Astrocyte of the cerebellum (primary cell): ENCODE measurements at regions not wholly inside any gene's neighbourhood (a gene's known extent, or its start where the extent isn't known, plus 50 kb on each side); places are given as distances from the start of the nearest gene placed in this dataset.

Source experiments
- DNase-seq: peaks from one replicate; pipeline ENCODE4 v3.0.0-alpha.2; 2011; ENCODE audit warnings: low read depth
- H3K4me3 ChIP-seq: 2 replicates; pipeline ENCODE4 v1.5.1; 2011; ENCODE audit warnings: mild to moderate bottlenecking, low read depth, low read length, moderate library complexity
- CTCF ChIP-seq: IDR thresholded peaks from 2 replicates; pipeline ENCODE4 v1.5.1; 2012; ENCODE audit warnings: low read length, low read depth, moderate library complexity, mild to moderate bottlenecking; ENCODE audit errors: missing control alignments
- in situ Hi-C: cut with HindIII; loops from 2 replicates; pipeline ENCODE4 v1.10.0; 2017; ENCODE audit warnings: low sequenced_read_pairs

- in situ Hi-C loops = no loop called here
- TF ChIP-seq CTCF = no peak
- no peak overlapping the region for H3K4me3 ChIP-seq
- no peak for DNase-seq
These were observed 881.8 kb upstream of the NR2F2 start for GRCh38 chr15:95448531-95449229.

GRCh38 chr15:95449230-95449628, 881.3 kb upstream of the NR2F2 start:
- no peak for TF ChIP-seq CTCF

GRCh38 chr15:95450413-95450812, 880.1 kb upstream of the NR2F2 start:
- DNase-seq = no peak
- in situ Hi-C loops = no loop called here
- no peak for TF ChIP-seq CTCF

More at GRCh38 chr15:95449230-95449628, 881.3 kb upstream of the NR2F2 start:
- H3K4me3 ChIP-seq = no peak overlapping the region
- DNase-seq = no peak
- in situ Hi-C loops = no loop called here

GRCh38 chr15:95451938-95452337, 878.6 kb upstream of the NR2F2 start:
- TF ChIP-seq CTCF = no peak
- no peak overlapping the region for H3K4me3 ChIP-seq
- no peak for DNase-seq
- in situ Hi-C loops = no loop called here

More at GRCh38 chr15:95450413-95450812, 880.1 kb upstream of the NR2F2 start:
- no peak overlapping the region for H3K4me3 ChIP-seq

GRCh38 chr15:95454403-95455262, 875.9 kb upstream of the NR2F2 start:
- no peak for DNase-seq
- no peak for TF ChIP-seq CTCF
- no peak overlapping the region for H3K4me3 ChIP-seq
- in situ Hi-C loops = no loop called here

- no peak for DNase-seq
- no peak overlapping the region for H3K4me3 ChIP-seq
- no peak for TF ChIP-seq CTCF
- in situ Hi-C loops = no loop called here
These were observed 873.0 kb upstream of the NR2F2 start for GRCh38 chr15:95457520-95457919.
